BLaER1 treated with 17β-estradiol and CSF1 and Interleukin-3, amounts not matched to agents 10 nM and 100 nM (cell line): ENCODE measurements at regions not wholly inside any gene's neighbourhood (a gene's known extent, or its start where the extent isn't known, plus 50 kb on each side); places are given as distances from the start of the nearest gene placed in this dataset.
"Not testable (repeated sequence)": the region's sequence is repeated elsewhere in the genome, so short reads cannot be mapped to it uniquely, and the experiment has no call there.

ENCODE experiments used
- H3K27ac ChIP-seq, 11 experiments: shearing (Covaris generic); formaldehyde crosslinking; 2 replicates each; pipeline ENCODE4 v1.8.1; 2022
- H3K27me3 ChIP-seq, 11 experiments: shearing (Covaris generic); formaldehyde crosslinking; 2 replicates each; pipeline ENCODE4 v1.8.1; 2022
- H3K36me3 ChIP-seq, 11 experiments: shearing (Covaris generic); formaldehyde crosslinking; 2 replicates each; pipeline ENCODE4 v1.8.1; 2022
- H3K4me1 ChIP-seq, 10 experiments: shearing (Covaris generic); formaldehyde crosslinking; 2 replicates each; pipeline ENCODE4 v1.8.1; 2022
- H3K4me2 ChIP-seq, 11 experiments: shearing (Covaris generic); formaldehyde crosslinking; 2 replicates each; pipeline ENCODE4 v1.8.1; 2022
- H3K4me3 ChIP-seq, 10 experiments: shearing (Covaris generic); formaldehyde crosslinking; 2 replicates each; pipeline ENCODE4 v1.8.1; 2022
- H3K9ac ChIP-seq, 11 experiments: shearing (Covaris generic); formaldehyde crosslinking; 2 replicates each; pipeline ENCODE4 v1.8.1; 2022
- H3K9me3 ChIP-seq, 11 experiments: shearing (Covaris generic); formaldehyde crosslinking; replicated peaks in 1 of 11; 2 replicates each; pipeline ENCODE4 v1.8.1; 2022
- H4K20me1 ChIP-seq, 11 experiments: shearing (Covaris generic); formaldehyde crosslinking; 2 replicates each; pipeline ENCODE4 v1.8.1; 2022
- Cebpa-rat ChIP-seq, 11 experiments: shearing (Covaris generic); IDR thresholded peaks; 2 replicates each; pipeline ENCODE4 v1.8.1; 2022

DNA sequence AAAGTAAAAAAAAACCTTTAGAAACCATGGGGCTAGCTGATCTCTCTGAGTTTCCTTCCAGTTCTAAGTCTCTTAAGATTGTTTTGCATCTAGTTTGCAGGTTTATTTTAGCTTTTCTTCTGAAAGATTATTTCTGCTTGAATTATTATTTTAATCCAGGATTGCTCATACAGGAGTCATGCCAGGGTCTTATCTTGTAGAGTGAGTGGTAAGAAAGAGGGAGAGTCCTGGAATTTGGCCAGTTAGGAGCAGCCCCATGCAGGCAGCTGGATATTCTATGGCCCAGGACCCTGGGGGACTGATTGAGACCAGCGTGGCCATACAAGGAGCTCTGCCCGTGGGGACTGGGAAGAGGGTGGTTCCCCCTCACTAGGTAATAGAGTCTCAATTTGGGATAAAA, 178.9 kb upstream of the HEY2 start:
- no peak overlapping the region for H3K9ac ChIP-seq
- no peak overlapping the region for H3K27ac ChIP-seq
- no peaks in the 10 kb centered on the region for H3K9me3 ChIP-seq
- no peaks in the 10 kb centered on the region for H3K36me3 ChIP-seq
- H3K4me3 ChIP-seq = no peak overlapping the region
- H3K4me1 ChIP-seq = no peaks in the 10 kb centered on the region
- no peak for TF ChIP-seq Cebpa-rat (IDR thresholded peaks at IDR 0.05)
- no peaks in the 10 kb centered on the region for H3K27me3 ChIP-seq
- H4K20me1 ChIP-seq = no peaks in the 10 kb centered on the region
- H3K4me2 ChIP-seq = no peak overlapping the region

GRCh38 chr6:125571207-125571755, 178.2 kb upstream of the HEY2 start:
- Histone ChIP-seq H3K9ac (no peak overlapping the region), H3K27ac (no peak overlapping the region), H3K9me3 (no peaks in the 10 kb centered on the region), H3K4me2 (no peak overlapping the region), H3K4me1 (no peaks in the 10 kb centered on the region), H3K36me3 (no peaks in the 10 kb centered on the region), H4K20me1 (no peaks in the 10 kb centered on the region), H3K4me3 (no peak overlapping the region), H3K27me3 (no peaks in the 10 kb centered on the region)
- no peak for TF ChIP-seq Cebpa-rat (IDR thresholded peaks at IDR 0.05)

DNA sequence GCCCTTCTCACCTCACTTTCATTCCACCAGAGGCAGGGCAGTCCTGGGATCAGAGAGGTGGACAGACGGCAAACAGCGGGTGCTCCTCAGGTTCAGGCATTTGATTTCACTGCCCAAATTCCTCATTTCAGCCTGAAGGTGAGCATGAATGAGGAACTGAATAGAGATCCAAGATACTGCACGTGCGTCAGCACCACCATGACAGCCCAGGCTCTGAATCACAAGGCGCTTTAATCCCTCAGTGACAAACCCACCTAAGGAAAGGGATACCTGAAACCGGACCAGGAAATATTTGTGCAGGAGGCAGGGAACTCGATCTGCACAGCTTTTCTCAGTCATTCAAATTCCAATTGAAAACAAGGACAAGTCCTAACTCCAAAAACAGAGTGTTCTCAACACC, 174.8 kb upstream of the HEY2 start:
- H3K27ac ChIP-seq = no peak overlapping the region
- no peak overlapping the region for H3K9ac ChIP-seq
- no peaks in the 10 kb centered on the region for H3K9me3 ChIP-seq
- no peaks in the 10 kb centered on the region for H3K4me1 ChIP-seq
- no peaks in the 10 kb centered on the region for H3K36me3 ChIP-seq
- no peak overlapping the region for H3K4me3 ChIP-seq
- no peaks in the 10 kb centered on the region for H4K20me1 ChIP-seq
- no peak overlapping the region for H3K4me2 ChIP-seq
- H3K27me3 ChIP-seq = no peaks in the 10 kb centered on the region
- no peak for TF ChIP-seq Cebpa-rat (IDR thresholded peaks at IDR 0.05)

- no peak for TF ChIP-seq Cebpa-rat (IDR thresholded peaks at IDR 0.05)
Observed at GRCh38 chr6:125577124-125577662, 172.2 kb upstream of the HEY2 start.

DNA sequence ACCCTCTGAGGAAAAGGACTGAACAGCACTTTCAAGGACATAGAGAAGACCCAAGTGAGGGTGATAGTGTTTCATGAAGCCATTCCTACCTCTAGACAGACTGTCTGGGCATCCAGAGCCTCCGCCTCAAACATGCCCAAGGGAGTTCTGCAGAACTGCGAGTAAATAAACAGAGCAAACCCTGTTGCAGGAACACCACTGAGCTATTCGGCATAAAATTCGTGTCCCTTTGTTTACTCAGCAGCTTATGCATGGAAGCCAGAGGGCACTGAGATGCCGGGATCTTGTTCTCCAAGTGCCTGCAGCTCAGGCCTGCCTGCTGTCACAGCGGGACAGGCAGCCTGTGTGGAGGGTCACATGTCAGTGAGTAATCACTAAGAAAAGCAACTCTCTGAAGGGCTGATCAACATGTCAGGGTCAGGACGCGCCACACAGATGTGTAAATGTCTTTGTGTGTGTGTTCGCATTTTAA, 164.9 kb upstream of the HEY2 start:
- no peaks in the 10 kb centered on the region for H4K20me1 ChIP-seq
- H3K36me3 ChIP-seq = no peaks in the 10 kb centered on the region
- H3K9me3 ChIP-seq = no peaks in the 10 kb centered on the region
- no peak for TF ChIP-seq Cebpa-rat (IDR thresholded peaks at IDR 0.05)
- H3K4me3 ChIP-seq = no peak overlapping the region
- no peak overlapping the region for H3K27ac ChIP-seq
- H3K4me2 ChIP-seq = no peak overlapping the region
- no peak overlapping the region for H3K9ac ChIP-seq
- no peaks in the 10 kb centered on the region for H3K4me1 ChIP-seq
- no peaks in the 10 kb centered on the region for H3K27me3 ChIP-seq

More at GRCh38 chr6:125577124-125577662, 172.2 kb upstream of the HEY2 start:
- H3K27ac ChIP-seq = no peak overlapping the region
- H3K9ac ChIP-seq = no peak overlapping the region
- H3K27me3 ChIP-seq = no peaks in the 10 kb centered on the region
- H3K36me3 ChIP-seq = no peaks in the 10 kb centered on the region
- H3K4me1 ChIP-seq = no peaks in the 10 kb centered on the region
- H4K20me1 ChIP-seq = no peaks in the 10 kb centered on the region
- H3K9me3 ChIP-seq = no peaks in the 10 kb centered on the region
- H3K4me2 ChIP-seq = no peak overlapping the region
- H3K4me3 ChIP-seq = no peak overlapping the region

DNA sequence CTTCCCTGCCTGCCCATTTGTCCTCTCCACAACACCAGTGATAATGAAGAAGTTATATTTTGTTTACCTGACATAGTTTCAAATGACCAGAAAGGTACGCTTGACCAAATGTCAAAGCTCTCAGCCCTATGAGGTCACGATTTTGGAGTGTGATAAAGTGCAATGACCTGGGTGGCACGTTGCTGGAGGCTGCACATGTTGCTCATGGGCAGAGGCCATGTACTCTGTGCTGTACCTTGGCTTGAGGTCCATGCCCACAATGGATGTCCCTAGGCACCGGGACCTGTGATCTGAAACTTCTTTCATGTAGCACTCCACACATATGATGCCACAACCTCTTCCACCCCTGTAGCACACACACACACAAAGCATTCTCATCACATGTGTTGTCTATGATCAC, 164.0 kb upstream of the HEY2 start:
- no peaks in the 10 kb centered on the region for H3K36me3 ChIP-seq
- H3K4me1 ChIP-seq = no peaks in the 10 kb centered on the region
- H3K9ac ChIP-seq = no peak overlapping the region
- H4K20me1 ChIP-seq = no peaks in the 10 kb centered on the region
- H3K27me3 ChIP-seq = no peaks in the 10 kb centered on the region
- H3K9me3 ChIP-seq = no peaks in the 10 kb centered on the region
- no peak for TF ChIP-seq Cebpa-rat (IDR thresholded peaks at IDR 0.05)
- H3K4me3 ChIP-seq = no peak overlapping the region
- no peak overlapping the region for H3K4me2 ChIP-seq
- H3K27ac ChIP-seq = no peak overlapping the region

GRCh38 chr6:125586074-125586473, 163.4 kb upstream of the HEY2 start:
- no peak overlapping the region for H3K4me3 ChIP-seq
- no peak overlapping the region for H3K9ac ChIP-seq
- TF ChIP-seq Cebpa-rat (IDR thresholded peaks at IDR 0.05) = no peak
- H3K4me1 ChIP-seq = no peaks in the 10 kb centered on the region
- H3K27ac ChIP-seq = no peak overlapping the region
- no peaks in the 10 kb centered on the region for H3K9me3 ChIP-seq
- H3K36me3 ChIP-seq = no peaks in the 10 kb centered on the region
- H3K27me3 ChIP-seq = no peaks in the 10 kb centered on the region
- no peaks in the 10 kb centered on the region for H4K20me1 ChIP-seq
- H3K4me2 ChIP-seq = no peak overlapping the region

DNA sequence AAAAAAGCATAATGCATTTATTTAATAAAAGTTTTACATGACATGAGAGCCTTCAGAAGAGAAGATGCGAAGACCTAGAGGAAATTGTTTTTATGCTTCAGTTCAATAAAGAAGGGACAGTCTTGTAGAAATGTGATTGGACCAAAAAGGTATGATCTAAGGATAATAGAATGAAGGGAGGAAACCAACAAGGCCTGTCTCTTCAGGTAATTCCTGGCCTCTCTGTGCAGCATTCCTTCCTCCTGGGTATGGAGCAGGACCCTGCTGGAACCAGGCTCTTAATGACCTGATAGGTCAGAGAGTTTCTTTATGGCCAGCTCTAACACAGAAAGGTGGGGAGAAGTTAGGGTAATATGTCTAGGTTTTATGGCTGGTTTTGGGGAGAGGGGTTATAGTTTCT, 162.8 kb upstream of the HEY2 start:
- Histone ChIP-seq H3K4me2 (no peak overlapping the region), H4K20me1 (no peaks in the 10 kb centered on the region), H3K9ac (no peak overlapping the region), H3K4me3 (no peak overlapping the region), H3K27ac (no peak overlapping the region), H3K9me3 (no peaks in the 10 kb centered on the region), H3K27me3 (no peaks in the 10 kb centered on the region), H3K4me1 (no peaks in the 10 kb centered on the region), H3K36me3 (no peaks in the 10 kb centered on the region)
- TF ChIP-seq Cebpa-rat (IDR thresholded peaks at IDR 0.05) = no peak

GRCh38 chr6:125587666-125588632, 161.5 kb upstream of the HEY2 start:
- H3K27me3 ChIP-seq = no peaks in the 10 kb centered on the region
- TF ChIP-seq Cebpa-rat (IDR thresholded peaks at IDR 0.05) = no peak

GRCh38 chr6:125591796-125592195, 157.6 kb upstream of the HEY2 start:
- H3K36me3 ChIP-seq, H3K9me3 ChIP-seq, H3K27ac ChIP-seq, H3K9ac ChIP-seq, H3K4me3 ChIP-seq, H3K4me2 ChIP-seq, H3K4me1 ChIP-seq, H4K20me1 ChIP-seq, H3K27me3 ChIP-seq: not testable (repeated sequence)

More at GRCh38 chr6:125587666-125588632, 161.5 kb upstream of the HEY2 start:
- no peaks in the 10 kb centered on the region for H3K36me3 ChIP-seq
- no peak overlapping the region for H3K4me3 ChIP-seq
- H3K9me3 ChIP-seq = no peaks in the 10 kb centered on the region
- no peak overlapping the region for H3K9ac ChIP-seq
- no peaks in the 10 kb centered on the region for H4K20me1 ChIP-seq
- H3K4me2 ChIP-seq = no peak overlapping the region
- H3K4me1 ChIP-seq = no peaks in the 10 kb centered on the region
- no peak overlapping the region for H3K27ac ChIP-seq
